HL-60 (cell line): ENCODE measurements at regions not wholly inside any gene's neighbourhood (a gene's known extent, or its start where the extent isn't known, plus 50 kb on each side); places are given as distances from the start of the nearest gene placed in this dataset.

ENCODE experiments used
- CTCF ChIP-seq: IDR thresholded peaks from one replicate; pipeline ENCODE4 v1.5.1; 2011; ENCODE audit warnings: low read length, control low read depth, inconsistent platforms; ENCODE audit not compliant: insufficient read depth
- POLR2AphosphoS5 ChIP-seq: IDR thresholded peaks from 2 replicates; pipeline ENCODE4 v1.6.1; 2012; ENCODE audit warnings: low read depth
- REST ChIP-seq: IDR thresholded peaks from 2 replicates; pipeline ENCODE4 v1.6.1; 2012; ENCODE audit warnings: low read depth; ENCODE audit not compliant: insufficient replicate concordance

- no peak for TF ChIP-seq POLR2AphosphoS5
- no peak for TF ChIP-seq REST
- TF ChIP-seq CTCF: no peak
Measured at GRCh38 chr14:104470588-104470987, 109.0 kb upstream of the C14orf180 start.
